ENCODE measurements at regions not wholly inside any gene's neighbourhood (a gene's known extent, or its start where the extent isn't known, plus 50 kb on each side); places are given as distances from the start of the nearest gene placed in this dataset.
A peak's percentile ranks its signal among the peaks of the same experiment; 100 is the strongest.
"Not testable (repeated sequence)": the region's sequence is repeated elsewhere in the genome, so short reads cannot be mapped to it uniquely, and the experiment has no call there.

DNA sequence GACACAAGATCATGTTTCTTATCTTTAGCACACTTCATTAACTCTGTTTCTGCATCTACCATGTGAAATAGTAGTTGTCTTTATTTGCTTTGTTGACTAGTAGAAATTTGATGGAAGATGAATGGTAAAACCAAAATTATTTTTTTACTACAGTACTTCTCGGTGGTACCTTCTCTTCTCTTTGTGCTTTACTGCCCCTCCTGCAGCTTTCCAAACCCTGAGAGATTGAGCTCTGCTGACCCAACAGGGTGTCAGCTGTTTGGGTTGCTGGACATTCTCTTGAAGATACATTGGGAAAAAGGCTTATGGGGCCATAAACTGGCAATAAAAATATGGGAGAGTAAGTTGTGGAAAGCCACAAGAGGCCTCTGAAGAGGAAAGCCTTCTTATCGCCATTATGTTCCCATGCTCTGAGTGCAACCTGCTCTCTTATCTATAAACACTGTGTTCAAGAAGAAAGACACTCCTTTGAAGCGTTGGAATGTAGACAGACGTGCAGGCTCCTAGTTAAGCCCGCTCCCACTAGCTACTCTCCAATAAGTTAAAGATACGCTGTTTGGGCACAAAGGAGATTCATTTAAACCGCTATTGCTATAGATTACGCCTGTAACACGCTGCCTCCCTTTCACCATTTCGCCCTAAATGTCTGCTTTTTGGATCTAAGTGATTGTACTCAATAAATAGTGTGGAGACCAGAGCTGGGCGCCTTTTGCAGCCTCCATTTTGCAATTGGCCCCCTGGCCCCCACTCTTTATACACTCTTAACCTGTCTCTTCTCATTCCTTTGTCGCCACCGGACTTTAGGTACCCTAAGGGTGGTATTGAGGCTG is 60.1 kb upstream of the PRSS16 start:
- DNase-seq (ENCODE audit: low read depth in 2 of 2), result no peak

DNA sequence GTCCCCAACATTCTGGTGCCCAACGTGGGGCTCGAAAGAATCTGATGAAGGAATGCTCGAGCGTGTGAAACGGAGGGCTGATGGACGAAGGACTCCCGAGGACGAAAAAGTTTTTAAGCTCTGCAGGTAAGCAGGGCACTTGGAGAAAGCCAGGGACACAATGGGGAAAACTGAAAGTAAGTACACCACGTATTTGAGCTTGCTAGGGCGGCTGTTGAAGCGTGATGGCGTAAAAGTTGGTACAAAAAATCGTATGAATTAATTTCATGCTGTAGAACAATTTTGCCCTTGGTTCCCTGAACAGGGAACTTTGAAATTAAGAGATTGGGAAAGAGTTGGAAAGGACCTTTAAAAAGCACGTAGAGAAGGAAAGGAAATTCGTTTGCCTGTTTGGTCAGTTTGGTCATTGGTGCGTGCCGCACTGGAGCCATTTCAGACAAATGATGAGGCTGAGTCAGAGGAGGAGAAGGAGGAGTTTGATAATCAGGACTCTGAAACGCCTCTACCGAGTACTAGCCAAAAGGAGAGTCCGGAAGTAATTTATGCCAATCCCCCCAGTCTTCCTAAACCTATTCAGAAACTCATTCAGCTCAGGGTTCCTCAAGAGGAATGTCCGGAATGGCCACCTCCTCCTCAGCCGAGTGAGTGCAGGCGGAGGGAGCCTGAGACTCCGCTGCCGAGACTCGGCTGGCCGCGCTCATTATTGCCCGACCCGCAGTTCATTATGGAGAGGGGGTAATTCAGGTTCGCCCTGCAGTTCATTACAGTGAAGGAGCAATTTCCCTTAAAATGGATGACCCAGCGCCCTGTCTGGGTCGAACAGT is 59.2 kb upstream of the PRSS16 start:
- DNase-seq (ENCODE audit: low read depth in 2 of 2), result no peak

DNA sequence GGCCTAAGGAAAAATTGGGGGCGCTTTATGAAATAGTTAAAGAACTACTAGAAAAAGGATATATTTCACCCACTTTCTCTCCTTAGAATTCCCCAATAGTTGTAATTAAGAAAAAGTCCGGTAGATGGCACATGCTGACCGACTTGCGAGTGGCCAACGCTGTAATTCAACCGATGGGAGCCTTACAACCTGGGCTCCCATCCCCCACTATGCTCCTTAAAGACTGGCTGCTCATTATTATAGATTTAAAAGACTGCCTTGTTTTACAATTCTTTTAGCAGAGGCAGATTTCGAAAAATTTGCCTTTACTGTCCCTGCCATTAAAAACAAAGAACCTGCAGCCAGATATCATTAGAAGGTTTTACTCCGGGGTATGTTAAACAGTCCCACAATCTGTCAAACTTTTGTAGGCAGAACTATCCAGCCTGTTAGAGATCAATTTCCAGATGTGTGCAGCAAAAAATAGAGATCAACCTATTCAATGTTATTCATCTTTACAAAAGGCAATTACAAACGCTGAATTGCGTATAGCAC is 58.5 kb upstream of the PRSS16 start:
- DNase-seq (ENCODE audit: low read depth in 2 of 2), result peak; percentile 30 to 42

DNA sequence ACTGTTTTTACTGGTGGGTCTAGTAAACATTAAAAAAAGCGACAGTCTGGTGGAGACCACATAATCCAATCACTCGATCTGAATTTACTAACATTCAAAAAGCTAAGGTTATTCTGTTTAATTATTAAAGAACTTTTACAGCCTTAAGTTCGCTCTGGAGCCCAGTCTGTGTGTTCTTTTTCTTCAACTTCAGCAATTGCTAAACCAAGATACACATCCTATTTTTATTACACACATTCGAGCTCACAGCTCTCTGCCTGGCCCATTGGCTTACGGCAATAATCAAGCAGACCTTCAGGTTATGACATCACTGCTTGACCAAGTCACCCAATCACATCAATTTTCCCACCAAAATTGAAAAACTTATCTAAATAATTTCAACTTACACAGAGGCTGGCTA is 57.4 kb upstream of the PRSS16 start:
- DNase-seq (ENCODE audit: low read depth in 2 of 2), result no peak

DNA sequence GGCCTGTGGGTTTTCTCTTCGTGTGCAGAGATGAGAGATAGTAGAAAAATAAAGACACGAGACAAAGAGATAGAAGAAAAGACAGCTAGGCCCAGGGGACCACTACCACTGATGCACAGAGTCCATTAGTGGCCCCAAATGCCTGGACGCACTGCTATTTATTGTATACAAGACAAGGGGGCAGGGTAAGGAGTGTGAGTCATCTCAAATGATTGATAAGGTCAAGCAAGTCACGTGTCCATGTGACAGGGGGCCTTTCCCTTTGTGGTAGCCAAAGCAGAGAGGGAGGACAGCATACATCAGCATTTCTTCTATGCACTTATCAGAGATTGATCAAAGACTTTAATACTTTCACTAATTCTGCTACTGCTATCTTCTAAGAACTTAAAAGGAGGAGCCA is 53.0 kb upstream of the PRSS16 start:
- DNase-seq (ENCODE audit: low read depth in 2 of 2), result not testable (repeated sequence)

DNA sequence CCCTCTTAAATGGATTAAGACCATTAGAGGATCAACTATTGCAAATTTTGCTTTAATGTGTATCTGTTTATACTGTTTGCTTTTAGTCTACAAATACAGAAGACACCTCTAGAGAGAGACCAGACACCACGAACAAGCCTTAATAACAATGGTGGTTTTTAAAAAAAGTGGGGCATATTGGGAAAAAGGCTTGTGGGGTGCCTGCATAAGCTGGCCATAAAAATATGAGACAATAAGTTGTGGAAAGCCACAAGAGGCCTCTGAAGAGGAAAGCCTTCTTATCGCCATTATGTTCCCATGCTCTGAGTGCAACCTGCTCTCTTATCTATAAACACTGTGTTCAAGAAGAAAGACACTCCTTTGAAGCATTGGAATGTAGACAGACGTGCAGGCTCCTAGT is 52.0 kb upstream of the PRSS16 start:
- not testable (repeated sequence) for DNase-seq (ENCODE audit: low read depth in 2 of 2)
